Brain microvascular endothelial cell (primary cell): ENCODE measurements at regions not wholly inside any gene's neighbourhood (a gene's known extent, or its start where the extent isn't known, plus 50 kb on each side); places are given as distances from the start of the nearest gene placed in this dataset.
"Not testable (repeated sequence)": the region's sequence is repeated elsewhere in the genome, so short reads cannot be mapped to it uniquely, and the experiment has no call there.

Experiments used
- DNase-seq: peaks from one replicate; pipeline ENCODE4 v3.0.0-alpha.2; 2020
- H3K27ac ChIP-seq: fragments of 250-450 bp; sonication (Bioruptor Pico); 2 replicates; pipeline ENCODE4 v1.5.1; 2020; ENCODE audit warnings: mild to moderate bottlenecking, moderate library complexity
- H3K27me3 ChIP-seq: fragments of 250-450 bp; sonication (Bioruptor Pico); replicated peaks from 2 replicates; pipeline ENCODE4 v1.5.1; 2020; ENCODE audit warnings: mild to moderate bottlenecking
- H3K36me3 ChIP-seq: fragments of 250-450 bp; sonication (Bioruptor Pico); replicated peaks from 2 replicates; pipeline ENCODE4 v1.5.1; 2020; ENCODE audit warnings: mild to moderate bottlenecking
- H3K4me3 ChIP-seq: 2 replicates; pipeline ENCODE4 v1.5.1; 2011; ENCODE audit warnings: low read depth, mild to moderate bottlenecking, control low read depth, low read length, moderate library complexity
- CTCF ChIP-seq: IDR thresholded peaks from 2 replicates; pipeline ENCODE4 v1.5.1; 2011; ENCODE audit warnings: low read depth, mild to moderate bottlenecking, moderate library complexity, low read length, control low read depth, inconsistent platforms; ENCODE audit errors: missing control alignments
- in situ Hi-C: cut with HindIII; loops from 2 replicates; pipeline ENCODE4 v1.10.0; 2017; ENCODE audit warnings: low sequenced_read_pairs, low pct_ligation_motif_present

- Histone ChIP-seq H3K36me3 (no peaks in the 10 kb centered on the region), H3K4me3 (no peak overlapping the region), H3K27me3 (no peaks in the 10 kb centered on the region), H3K27ac (no peak overlapping the region)
- no peak for TF ChIP-seq CTCF
- in situ Hi-C loops, result no loop called here
- DNase-seq, result no peak
Observed at GRCh38 chr7:84921154-84921553, 265.7 kb downstream of the SEMA3D start.

GRCh38 chr7:84916973-84917372 lies 269.9 kb downstream of the SEMA3D start:
- in situ Hi-C loops, result not testable (repeated sequence)

GRCh38 chr7:84916161-84916560 lies 270.7 kb downstream of the SEMA3D start:
- no peak for TF ChIP-seq CTCF
- no peak for DNase-seq
- Histone ChIP-seq H3K27ac (no peak overlapping the region), H3K36me3 (no peaks in the 10 kb centered on the region), H3K4me3 (no peak overlapping the region), H3K27me3 (no peaks in the 10 kb centered on the region)
- in situ Hi-C loops, result no loop called here

More at GRCh38 chr7:84916973-84917372, 269.9 kb downstream of the SEMA3D start:
- H3K27me3 ChIP-seq, H3K27ac ChIP-seq, H3K4me3 ChIP-seq, DNase-seq, H3K36me3 ChIP-seq: not testable (repeated sequence)

- Histone ChIP-seq H3K36me3 (no peaks in the 10 kb centered on the region), H3K27me3 (no peaks in the 10 kb centered on the region), H3K4me3 (no peak overlapping the region), H3K27ac (no peak overlapping the region)
- no peak for TF ChIP-seq CTCF
- no peak for DNase-seq
- in situ Hi-C loops, result no loop called here
Observed at GRCh38 chr7:84914598-84914997, 272.3 kb downstream of the SEMA3D start.

- Histone ChIP-seq H3K36me3 (no peaks in the 10 kb centered on the region), H3K27me3 (no peaks in the 10 kb centered on the region), H3K4me3 (no peak overlapping the region), H3K27ac (no peak overlapping the region)
- TF ChIP-seq CTCF, result no peak
- DNase-seq, result no peak
- in situ Hi-C loops, result no loop called here
Observed at GRCh38 chr7:84913731-84914130, 273.1 kb downstream of the SEMA3D start.

- Histone ChIP-seq H3K27ac (no peak overlapping the region), H3K36me3 (no peaks in the 10 kb centered on the region), H3K27me3 (no peaks in the 10 kb centered on the region), H3K4me3 (no peak overlapping the region)
- no peak for TF ChIP-seq CTCF
- in situ Hi-C loops, result no loop called here
- no peak for DNase-seq
Observed at GRCh38 chr7:84912993-84913635, 273.7 kb downstream of the SEMA3D start.
